NCI-H1105 (cell line): ENCODE measurements at regions not wholly inside any gene's neighbourhood (a gene's known extent, or its start where the extent isn't known, plus 50 kb on each side); places are given as distances from the start of the nearest gene placed in this dataset.
"Not testable (repeated sequence)": the region's sequence is repeated elsewhere in the genome, so short reads cannot be mapped to it uniquely, and the experiment has no call there.

Experiments
- DNase-seq: peaks from one replicate; lab custom pipeline; 2025; lab: John Stamatoyannopoulos, UW

GRCh38 chr5:27810458-27810857 is 772.1 kb upstream of the CDH9 start:
- no peak for DNase-seq

GRCh38 chr5:27797220-27797619 is 758.8 kb upstream of the CDH9 start:
- DNase-seq = no peak

DNA sequence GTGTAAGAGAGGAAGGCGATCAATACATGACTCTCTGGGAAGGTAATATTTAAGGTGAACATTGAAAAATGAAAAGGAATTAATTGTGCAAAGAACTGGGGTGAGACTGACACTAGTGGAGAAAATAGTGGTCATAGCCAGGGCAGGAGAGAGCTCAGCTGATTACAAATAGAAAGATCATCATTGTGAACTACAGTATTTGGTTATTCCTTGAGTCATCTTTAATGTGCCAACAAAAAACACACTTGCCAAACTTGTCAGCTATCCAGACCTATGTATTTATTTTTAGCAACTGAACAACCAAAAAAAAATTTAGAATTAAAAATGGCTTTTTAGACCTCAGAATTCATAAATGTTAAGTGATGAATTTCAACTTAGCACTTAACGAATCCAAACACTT is 749.8 kb upstream of the CDH9 start:
- no peak for DNase-seq

DNA sequence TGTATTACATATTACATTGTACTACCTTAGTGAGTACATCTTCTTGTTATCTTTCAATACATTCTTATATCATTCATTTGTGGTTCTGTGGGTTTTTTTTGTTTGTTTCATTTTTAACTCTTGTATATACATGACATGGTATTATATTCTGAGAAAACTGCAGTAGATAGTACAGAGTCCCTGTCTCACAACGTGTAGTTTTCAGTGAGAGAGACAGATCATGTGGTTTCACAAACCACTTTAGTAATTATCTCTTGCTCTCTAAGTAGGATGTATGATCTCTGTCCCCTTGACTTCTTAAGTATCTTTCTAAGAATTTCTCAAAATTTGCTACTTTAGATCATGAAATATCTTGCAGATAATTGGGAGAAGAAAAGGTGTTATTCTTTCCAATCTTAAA is 745.9 kb upstream of the CDH9 start:
- no peak for DNase-seq

DNA sequence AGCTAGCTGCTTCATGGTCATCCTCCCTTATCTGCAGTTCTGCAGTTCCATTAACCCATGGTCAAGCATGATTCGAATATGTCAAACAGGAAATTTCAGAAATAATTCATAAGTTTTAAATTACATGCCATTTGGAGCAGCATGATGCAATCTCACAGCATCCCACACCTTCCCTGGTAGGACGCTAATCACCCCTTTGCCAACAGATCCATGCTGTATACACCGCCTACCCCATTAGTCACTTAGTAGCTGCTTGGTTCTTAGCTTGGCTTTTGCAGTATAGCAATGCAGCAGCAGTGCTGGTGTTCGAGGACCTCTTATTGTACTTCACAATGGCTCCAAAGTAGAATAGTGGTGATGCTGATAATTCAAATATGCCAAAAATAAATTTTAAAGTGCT is 739.7 kb upstream of the CDH9 start:
- no peak for DNase-seq

DNA sequence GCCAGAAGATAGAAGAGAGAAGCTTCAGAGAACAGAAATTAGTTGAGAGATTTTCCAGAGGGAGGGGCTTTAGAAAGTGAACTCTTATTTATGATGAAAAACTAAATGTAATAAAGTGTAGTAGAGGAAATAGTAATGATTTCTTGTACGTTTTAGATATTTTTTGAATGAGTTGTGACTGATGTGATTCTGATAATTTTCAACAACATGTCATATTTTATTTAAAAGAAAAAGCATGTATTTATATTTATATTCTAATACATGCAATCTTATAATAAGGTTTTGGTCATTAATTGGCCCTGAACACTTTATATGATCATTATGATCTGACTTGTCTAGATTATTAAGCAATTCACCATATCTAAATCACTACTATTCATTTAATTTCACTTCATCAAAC is 735.2 kb upstream of the CDH9 start:
- DNase-seq = no peak

- no peak for DNase-seq
Observed at GRCh38 chr5:27773166-27773565, 734.8 kb upstream of the CDH9 start.

GRCh38 chr5:27769748-27770402 is 731.5 kb upstream of the CDH9 start:
- DNase-seq = no peak

DNA sequence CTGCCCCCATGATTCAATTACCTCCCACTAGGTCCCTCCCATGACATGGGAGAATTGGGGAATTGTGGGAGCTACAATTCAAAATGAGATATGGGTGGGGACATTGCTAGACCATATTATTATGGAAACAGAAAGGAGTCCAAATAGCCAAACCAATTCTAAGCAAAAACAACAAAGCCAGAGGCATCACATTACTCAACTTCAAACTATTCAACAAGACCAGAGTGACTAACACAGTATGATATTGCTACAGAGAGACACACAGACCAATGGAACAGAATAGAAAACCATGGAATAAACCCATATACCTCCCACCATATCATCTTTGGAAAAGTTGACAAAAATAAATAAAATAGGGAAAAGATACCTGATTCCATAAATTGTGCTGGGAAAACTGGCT is 710.5 kb upstream of the CDH9 start:
- DNase-seq = no peak

- not testable (repeated sequence) for DNase-seq
Observed at GRCh38 chr5:27743383-27743979, 705.1 kb upstream of the CDH9 start.

DNA sequence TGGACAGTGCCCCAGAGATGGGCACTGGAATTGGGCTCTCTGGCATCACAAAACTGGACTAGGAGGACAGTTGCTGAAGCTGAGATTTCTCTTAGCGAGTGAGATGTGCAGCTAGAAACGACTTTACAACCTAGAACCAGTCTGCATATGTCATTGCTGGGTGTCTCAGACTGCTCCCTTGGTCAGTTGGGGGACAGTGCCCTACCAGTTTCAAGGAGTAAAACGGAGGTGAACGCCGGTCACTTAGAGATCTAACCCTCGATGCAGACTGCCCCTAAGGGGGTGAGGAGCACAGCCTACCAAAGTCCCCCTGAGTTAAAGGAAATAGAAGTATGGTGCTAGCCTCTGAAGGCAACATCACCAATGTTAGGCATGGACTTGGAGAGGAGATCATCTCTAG is 704.4 kb upstream of the CDH9 start:
- DNase-seq = no peak

DNA sequence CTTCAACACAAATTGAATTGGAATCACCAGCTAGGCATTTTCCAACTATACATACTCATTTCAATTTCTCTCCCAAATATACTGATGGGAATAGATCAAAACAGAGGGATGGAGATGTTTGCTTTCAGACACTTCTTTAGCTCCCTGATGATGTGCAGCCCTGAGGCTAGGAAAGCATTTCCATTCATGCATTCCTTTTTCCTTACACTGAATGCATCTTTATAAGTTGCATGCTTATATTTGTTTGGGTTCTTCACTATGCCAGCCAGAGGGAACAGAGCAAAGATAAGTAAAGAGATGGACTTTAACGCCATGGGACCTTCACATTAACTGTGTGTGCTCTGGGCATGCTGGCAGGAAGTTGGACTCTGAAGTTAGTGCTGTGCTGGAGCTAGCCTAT is 696.5 kb upstream of the CDH9 start:
- DNase-seq = no peak

DNA sequence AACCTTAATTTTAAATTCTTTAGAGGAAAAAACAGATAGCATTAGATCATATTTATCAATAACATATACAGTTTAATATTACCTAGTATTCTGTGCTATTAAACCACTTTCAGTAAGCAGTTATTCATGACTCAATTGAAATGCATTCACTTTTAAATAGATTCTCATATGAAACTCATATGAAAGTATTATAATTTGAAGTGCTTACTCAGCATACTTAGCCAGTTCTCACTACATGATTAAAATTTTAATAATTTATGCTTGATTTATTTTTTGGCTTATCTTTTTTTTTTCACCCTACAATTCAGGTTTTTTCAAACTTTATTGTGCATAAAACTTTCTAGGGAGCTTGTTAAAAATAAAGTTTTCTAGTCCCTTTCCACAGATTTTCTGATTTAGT is 694.9 kb upstream of the CDH9 start:
- DNase-seq = no peak

GRCh38 chr5:27727254-27727653 is 688.9 kb upstream of the CDH9 start:
- DNase-seq = no peak

- DNase-seq = no peak
Observed at GRCh38 chr5:27722337-27722736, 684.0 kb upstream of the CDH9 start.

- DNase-seq = no peak
Observed at GRCh38 chr5:27708534-27708933, 670.1 kb upstream of the CDH9 start.

GRCh38 chr5:27706832-27707231 is 668.4 kb upstream of the CDH9 start:
- DNase-seq = no peak

DNA sequence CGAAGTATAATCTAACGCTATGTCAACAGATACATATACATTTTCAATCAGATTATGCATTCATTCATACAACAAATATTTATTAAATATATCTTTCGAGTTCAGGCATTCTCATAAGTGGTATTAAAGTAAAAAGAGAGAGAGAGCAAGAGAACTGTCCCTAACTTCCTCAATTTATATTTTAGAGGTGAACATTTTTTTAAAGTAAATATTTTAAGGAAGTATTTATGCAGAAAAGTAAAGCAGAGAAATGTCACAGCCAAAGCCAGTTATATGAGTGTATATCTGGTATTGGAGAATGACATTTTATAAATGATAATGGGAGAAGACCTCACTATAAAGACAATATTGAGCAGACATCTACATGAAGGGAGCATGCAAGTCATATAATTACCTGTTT is 667.3 kb upstream of the CDH9 start:
- DNase-seq = no peak

GRCh38 chr5:27701931-27702903 is 663.8 kb upstream of the CDH9 start:
- no peak for DNase-seq

DNA sequence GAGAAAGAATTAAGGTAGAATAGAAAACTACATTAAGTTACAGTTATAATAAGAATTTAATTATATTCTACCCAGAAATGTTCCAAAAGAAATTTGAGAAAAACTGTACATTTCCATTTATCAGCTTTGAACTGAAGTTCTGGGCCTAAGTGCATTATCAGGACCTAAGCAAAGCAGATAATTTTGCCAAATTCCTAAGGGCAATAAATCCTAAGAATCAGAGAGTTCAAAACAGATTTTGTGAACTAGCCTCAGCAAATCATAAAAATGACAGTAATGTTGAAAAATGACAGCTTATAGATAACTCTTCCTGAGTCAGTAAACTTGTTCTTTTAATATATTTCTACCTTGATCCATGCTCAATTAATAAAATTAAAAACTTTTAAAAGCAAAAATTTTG is 662.1 kb upstream of the CDH9 start:
- no peak for DNase-seq

GRCh38 chr5:27682600-27682999 is 644.2 kb upstream of the CDH9 start:
- DNase-seq = no peak

GRCh38 chr5:27652505-27652904 is 614.1 kb upstream of the CDH9 start:
- no peak for DNase-seq

- DNase-seq = no peak
Observed at GRCh38 chr5:27639005-27639612, 600.7 kb upstream of the CDH9 start.
